ENCODE measurements at regions not wholly inside any gene's neighbourhood (a gene's known extent, or its start where the extent isn't known, plus 50 kb on each side); places are given as distances from the start of the nearest gene placed in this dataset.

DNA sequence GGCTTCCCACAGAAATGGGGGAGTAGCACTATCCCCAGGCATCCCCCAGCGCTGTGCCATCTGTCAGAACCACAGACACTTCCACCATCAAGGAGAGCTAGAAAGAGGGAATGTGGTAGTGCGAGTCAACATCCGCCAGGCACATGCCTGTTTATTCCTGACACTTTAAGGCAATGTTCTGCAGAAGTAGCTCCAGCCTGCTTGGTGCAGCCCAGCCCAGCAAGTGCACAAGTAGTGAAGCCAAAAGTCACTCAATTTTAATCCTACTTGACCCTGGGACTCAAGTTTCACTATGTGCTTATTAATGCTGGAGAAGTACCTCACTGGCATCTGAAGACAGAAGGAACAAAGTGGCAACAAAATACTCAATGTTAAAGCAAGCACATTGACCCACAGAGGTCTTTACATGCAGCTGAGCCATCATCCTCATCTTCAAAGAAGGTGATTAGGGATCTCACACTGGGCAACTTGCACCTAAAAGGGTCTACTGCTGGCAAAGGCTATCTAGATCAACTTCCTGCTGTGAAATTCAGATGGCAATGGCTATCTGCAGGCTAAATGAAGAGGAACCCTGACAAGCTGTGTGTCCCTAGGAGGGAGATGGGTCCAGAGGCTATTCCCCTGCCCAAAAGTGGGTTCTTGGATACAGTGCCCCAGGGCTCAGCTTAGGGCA lies 61.4 kb upstream of the CLDN18 start:
- H3K36me3 ChIP-seq, result no peaks in the 10 kb centered on the region
- 0 out of 22 replicates have a peak, but pooled peaks cover 0 to 5% (median 0%) of the 10 kb centered on the region in 11 experiments for H3K9me3 ChIP-seq (replicated peaks in 1 of 11)
- no peak overlapping the region for H3K4me3 ChIP-seq
- no peaks in the 10 kb centered on the region for H3K27me3 ChIP-seq
- no peaks in the 10 kb centered on the region for H3K4me1 ChIP-seq
- H3K9ac ChIP-seq, result no peak overlapping the region
- no peak for TF ChIP-seq Cebpa-rat (IDR thresholded peaks at IDR 0.05)
- H3K27ac ChIP-seq, result no peak overlapping the region
- no peak overlapping the region for H3K4me2 ChIP-seq
- no peaks in the 10 kb centered on the region for H4K20me1 ChIP-seq

GRCh38 chr3:137958636-137959035 lies 51.3 kb upstream of the CLDN18 start:
- no peak overlapping the region for H3K9ac ChIP-seq
- TF ChIP-seq Cebpa-rat (IDR thresholded peaks at IDR 0.05), result no peak
- no peak overlapping the region for H3K4me2 ChIP-seq
- H3K9me3 ChIP-seq (replicated peaks in 1 of 11), result peaks cover 0 to 17% (median 9%) of the 10 kb centered on the region in 11 experiments; a peak in 13 of 22 replicates
- no peaks in the 10 kb centered on the region for H3K27me3 ChIP-seq
- H3K36me3 ChIP-seq, result no peaks in the 10 kb centered on the region
- no peaks in the 10 kb centered on the region for H3K4me1 ChIP-seq
- no peak overlapping the region for H3K4me3 ChIP-seq
- H4K20me1 ChIP-seq, result no peaks in the 10 kb centered on the region
- no peak overlapping the region for H3K27ac ChIP-seq

Data from BLaER1 treated with 17β-estradiol and CSF1 and Interleukin-3, amounts not matched to agents 10 nM and 100 nM (cell line).